HG03175 (cell line): ENCODE measurements at regions not wholly inside any gene's neighbourhood (a gene's known extent, or its start where the extent isn't known, plus 50 kb on each side); places are given as distances from the start of the nearest gene placed in this dataset.
"Not testable (repeated sequence)": the region's sequence is repeated elsewhere in the genome, so short reads cannot be mapped to it uniquely, and the experiment has no call there.

Experiments used
- ATAC-seq: cut with Tn5 transposase; IDR thresholded peaks from one replicate; pipeline ENCODE4 v1.9.1; 2021; ENCODE audit warnings: mild to moderate bottlenecking, moderate library complexity; ENCODE audit not compliant: unreplicated experiment

- no peak for ATAC-seq
These were observed 143.7 kb downstream of the TM2D1 start for GRCh38 chr1:61581251-61581650.

- no peak for ATAC-seq
These were observed 144.5 kb downstream of the TM2D1 start for GRCh38 chr1:61580417-61580816.

- ATAC-seq, result no peak
These were observed 145.1 kb downstream of the TM2D1 start for GRCh38 chr1:61579802-61580201.

GRCh38 chr1:61572046-61572445, 152.9 kb downstream of the TM2D1 start:
- no peak for ATAC-seq

- ATAC-seq, result no peak
These were observed 154.8 kb downstream of the TM2D1 start for GRCh38 chr1:61570191-61570590.

GRCh38 chr1:61569303-61569621, 155.7 kb downstream of the TM2D1 start:
- ATAC-seq, result no peak

- no peak for ATAC-seq
These were observed 156.3 kb downstream of the TM2D1 start for GRCh38 chr1:61568460-61569302.

- ATAC-seq, result no peak
These were observed 158.8 kb downstream of the TM2D1 start for GRCh38 chr1:61566177-61566576.

- no peak for ATAC-seq
These were observed 161.3 kb downstream of the TM2D1 start for GRCh38 chr1:61563611-61564010.

GRCh38 chr1:61561666-61562065, 163.3 kb downstream of the TM2D1 start:
- no peak for ATAC-seq

GRCh38 chr1:61560385-61560784, 164.6 kb downstream of the TM2D1 start:
- ATAC-seq, result no peak

GRCh38 chr1:61556631-61557030, 168.3 kb downstream of the TM2D1 start:
- no peak for ATAC-seq

GRCh38 chr1:61552630-61553305, 172.2 kb downstream of the TM2D1 start:
- ATAC-seq, result no peak

- ATAC-seq, result not testable (repeated sequence)
These were observed 177.6 kb downstream of the TM2D1 start for GRCh38 chr1:61547302-61547701.

- not testable (repeated sequence) for ATAC-seq
These were observed 180.1 kb downstream of the TM2D1 start for GRCh38 chr1:61544870-61545269.

- not testable (repeated sequence) for ATAC-seq
These were observed 181.4 kb downstream of the TM2D1 start for GRCh38 chr1:61543498-61543897.

GRCh38 chr1:61539720-61540462, 185.1 kb downstream of the TM2D1 start:
- no peak for ATAC-seq

- no peak for ATAC-seq
These were observed 186.7 kb downstream of the TM2D1 start for GRCh38 chr1:61538228-61538627.

- no peak for ATAC-seq
These were observed 188.5 kb downstream of the TM2D1 start for GRCh38 chr1:61536174-61537108.

- no peak for ATAC-seq
These were observed 190.1 kb downstream of the TM2D1 start for GRCh38 chr1:61534847-61535246.

- ATAC-seq, result no peak
These were observed 191.4 kb downstream of the TM2D1 start for GRCh38 chr1:61533546-61533945.
